Thyroid gland (tissue), 4 donors: ENCODE measurements at regions not wholly inside any gene's neighbourhood (a gene's known extent, or its start where the extent isn't known, plus 50 kb on each side); places are given as distances from the start of the nearest gene placed in this dataset.

Experiments
- CTCF ChIP-seq, 6 experiments: fragments of 200-600 bp in 3 of 6; fragments of 450-650 bp in 3 of 6; sonication (generic) in 3 of 6; IDR thresholded peaks; one replicate each; pipeline ENCODE4 v1.5.1; 2016 to 2019; ENCODE audit warnings: antibody characterized with exemption in 6 of 6, mild to moderate bottlenecking in 2 of 6, inconsistent platforms in 1 of 6, moderate library complexity in 1 of 6
- POLR2A ChIP-seq, 2 donors: fragments of 450-650 bp; IDR thresholded peaks; one replicate each; pipeline ENCODE4 v1.6.1; 2017; ENCODE audit warnings: antibody characterized with exemption in 2 of 2, mild to moderate bottlenecking in 2 of 2, moderate library complexity in 1 of 2

- TF ChIP-seq POLR2A (IDR thresholded peaks at IDR 0.05) (no peak), CTCF (IDR thresholded peaks at IDR 0.05) (no peak)
These were observed 973.1 kb downstream of the TMEM182 start for GRCh38 chr2:103734911-103735310.
